GM12878 (cell line): ENCODE measurements at regions not wholly inside any gene's neighbourhood (a gene's known extent, or its start where the extent isn't known, plus 50 kb on each side); places are given as distances from the start of the nearest gene placed in this dataset.

Source experiments
- ATAC-seq: fragments of 200-7000 bp; cut with Tn5 transposase; 3 replicates; pipeline ENCODE4 v1.9.1; 2020; ENCODE audit warnings: mild to moderate bottlenecking, moderate library complexity
- BruUV-seq: library from RNA; stranded (reverse); fragments of 400-500 nt; replicated peaks from 2 replicates; lab custom pipeline; 2021; lab: Mats Ljungman, UMichigan
- CTCF ChIA-PET: fragments of 300-600 bp; sonication (Branson Sonifier 250); formaldehyde crosslinking; extraction: SDS; loops from one replicate; lab custom pipeline; 2021; ENCODE audit warnings: inconsistent platforms; lab: Yijun Ruan, JAX
- POLR2A ChIA-PET: fragments of 350-600 bp; formaldehyde crosslinking; extraction: SDS; loops from one replicate; lab custom pipeline; 2021; ENCODE audit warnings: inconsistent platforms; lab: Charles Lee
- RAD21 ChIA-PET: fragments of 300-600 bp; sonication (Branson Sonifier 250); formaldehyde crosslinking; loops from one replicate; lab custom pipeline; 2023; ENCODE audit warnings: antibody characterized with exemption; ENCODE audit not compliant: unreplicated experiment; lab: Charles Lee
- SMC1A ChIA-PET: fragments of 300-600 bp; sonication (Branson Sonifier 250); formaldehyde crosslinking; loops from one replicate; lab custom pipeline; 2023; ENCODE audit not compliant: unreplicated experiment, uncharacterized antibody; lab: Charles Lee
- DNase-seq: peaks from one replicate; pipeline ENCODE4 v3.0.0-alpha.2; 2011; ENCODE audit warnings: low read depth, low spot score
- FAIRE-seq: peaks from 3 replicates; lab custom pipeline; 2011; peaks lifted over from hg19 to GRCh38; lab: Jason Lieb, UNC
- H2AFZ ChIP-seq: 2 replicates; pipeline ENCODE4 v1.6.0; 2011; ENCODE audit warnings: low read depth, low read length, control low read depth; ENCODE audit not compliant: control insufficient read depth
- H3K27ac ChIP-seq: 2 replicates; pipeline ENCODE4 v1.5.1; 2011; ENCODE audit warnings: control low read depth; ENCODE audit not compliant: control insufficient read depth, insufficient read depth
- H3K27me3 ChIP-seq, 2 experiments: replicated peaks in 1 of 2; 2 replicates each; pipeline versions ENCODE4 v1.6.0 to v1.6.1; 2011; ENCODE audit warnings: low read length in 1 of 2; ENCODE audit not compliant: control insufficient read depth in 2 of 2, insufficient read depth in 2 of 2
- H3K36me3 ChIP-seq, 2 experiments: 2 replicates each; pipeline ENCODE4 v1.5.1; 2011; ENCODE audit warnings: low read length in 1 of 2; ENCODE audit not compliant: control insufficient read depth in 2 of 2, insufficient read depth in 2 of 2
- H3K4me1 ChIP-seq: 2 replicates; pipeline ENCODE4 v1.6.1; 2011; ENCODE audit warnings: mild to moderate bottlenecking, low read length, moderate library complexity, mixed read lengths; ENCODE audit not compliant: control insufficient read depth, insufficient read depth
- H3K4me2 ChIP-seq: 2 replicates; pipeline ENCODE4 v1.6.0; 2011; ENCODE audit warnings: control low read depth; ENCODE audit not compliant: control insufficient read depth, insufficient read depth
- H3K4me3 ChIP-seq: fragments of 200-600 bp; sonication (generic); 2 replicates; pipeline ENCODE4 v1.5.1; 2016
- H3K79me2 ChIP-seq: 2 replicates; pipeline ENCODE4 v1.6.0; 2011; ENCODE audit warnings: low read length; ENCODE audit not compliant: control insufficient read depth, insufficient read depth
- H3K9ac ChIP-seq: 2 replicates; pipeline ENCODE4 v1.8.0; 2011; ENCODE audit warnings: low read length, control low read depth, mixed read lengths; ENCODE audit not compliant: control insufficient read depth, insufficient read depth
- H3K9me3 ChIP-seq: replicated peaks from 3 replicates; pipeline ENCODE4 v1.5.1; 2011; ENCODE audit warnings: mild to moderate bottlenecking, low read length; ENCODE audit not compliant: control insufficient read depth, insufficient read depth
- H4K20me1 ChIP-seq: 2 replicates; pipeline ENCODE4 v1.6.0; 2011; ENCODE audit not compliant: control insufficient read depth, insufficient read depth
- ATF7 ChIP-seq: fragments of 450-650 bp; IDR thresholded peaks from 2 replicates; pipeline ENCODE4 v1.6.1; 2016; ENCODE audit warnings: low read depth, mild to moderate bottlenecking
- CUX1 ChIP-seq: IDR thresholded peaks from 2 replicates; pipeline ENCODE4 v1.6.1; 2012; ENCODE audit warnings: improper control_type of control experiment, low read depth, low read length; ENCODE audit not compliant: insufficient replicate concordance
- MTA2 ChIP-seq: fragments of 450-650 bp; IDR thresholded peaks from 2 replicates; pipeline ENCODE4 v1.6.1; 2016; ENCODE audit warnings: low read depth, mild to moderate bottlenecking, moderate library complexity
- PBX3 ChIP-seq: IDR thresholded peaks from 2 replicates; pipeline ENCODE4 v1.6.1; 2011; ENCODE audit warnings: mild to moderate bottlenecking, low read depth, low read length, moderate library complexity; ENCODE audit not compliant: insufficient replicate concordance
- PKNOX1 ChIP-seq: fragments of 450-650 bp; IDR thresholded peaks from 2 replicates; pipeline ENCODE4 v1.6.1; 2016; ENCODE audit warnings: mild to moderate bottlenecking
- SMARCA5 ChIP-seq: fragments of 450-650 bp; IDR thresholded peaks from 2 replicates; pipeline ENCODE4 v1.6.1; 2017; ENCODE audit warnings: mild to moderate bottlenecking
- WGBS: methylation state at CpG from one replicate; pipeline ENCODE4 v1.1.6; 2016; ENCODE audit warnings: low lambda C conversion rate; ENCODE audit not compliant: insufficient replicate concordance, insufficient coverage; ENCODE audit errors: missing lambda C conversion rate; 5-methylcytosine and 5-hydroxymethylcytosine counted together
- in situ Hi-C: fragments of 300-500 bp; cut with MboI; formaldehyde crosslinking; loops from 9 replicates; pipeline ENCODE4 v1.14.3; 2018; ENCODE audit warnings: mixed read lengths
- intact Hi-C: fragments of 100-400 bp; cut with micrococcal nuclease; formaldehyde crosslinking; loops from one replicate; pipeline ENCODE4 v1.14.2; 2022; ENCODE audit not compliant: unreplicated experiment

GRCh38 chr6:40097590-40097989 lies 163.3 kb upstream of the MOCS1 start:
- WGBS, result 2% methylated on average over 2 of the region's 2 CpGs

More at GRCh38 chr6:40097590-40097989, 163.3 kb upstream of the MOCS1 start:
- in situ Hi-C loops, result no loop called here
- DNase-seq (no peak), ATAC-seq (no peak; the same call in 2 of the 3 replicates), FAIRE-seq (no peak)
- Histone ChIP-seq H3K4me3 (no peak overlapping the region), H2AFZ (no peak overlapping the region), H4K20me1 (no peaks in the 10 kb centered on the region), H3K4me1 (no peaks in the 10 kb centered on the region), H3K27ac (no peak overlapping the region), H3K9me3 (no peaks in the 10 kb centered on the region; the same call in 2 of the 3 replicates), H3K4me2 (no peak overlapping the region), H3K36me3 (no peaks in the 10 kb centered on the region), H3K9ac (no peak overlapping the region), H3K27me3 (no peaks in the 10 kb centered on the region), H3K79me2 (no peaks in the 10 kb centered on the region)
- TF ChIP-seq PKNOX1 (peak; percentile 34; the same call in 1 of the 2 replicates), CUX1 (no peak), MTA2 (peak; percentile 82), SMARCA5 (no peak), PBX3 (peak; percentile 57), ATF7 (peak; percentile 87)
- ChIA-PET SMC1A (interaction anchor here (0.6 to 2.2 kb wide), 6 partner anchors 10 to 90 kb away, joined by 3 to 8 read pairs (median 4); no protein-coding TSS in a partner anchor), CTCF (interaction anchor here (1.5 kb wide), 1 partner anchor 11 kb away, joined by 3 read pairs; no protein-coding TSS in a partner anchor), POLR2A (no interaction called here), RAD21 (no interaction called here)
- no TSS peak for BruUV-seq
- intact Hi-C loops, result no loop called here
